NCI-H446 (cell line): ENCODE measurements at regions not wholly inside any gene's neighbourhood (a gene's known extent, or its start where the extent isn't known, plus 50 kb on each side); places are given as distances from the start of the nearest gene placed in this dataset.

Experiments
- DNase-seq, 2 experiments: peaks; one replicate each; lab custom pipeline; 2025; lab: John Stamatoyannopoulos, UW

DNA sequence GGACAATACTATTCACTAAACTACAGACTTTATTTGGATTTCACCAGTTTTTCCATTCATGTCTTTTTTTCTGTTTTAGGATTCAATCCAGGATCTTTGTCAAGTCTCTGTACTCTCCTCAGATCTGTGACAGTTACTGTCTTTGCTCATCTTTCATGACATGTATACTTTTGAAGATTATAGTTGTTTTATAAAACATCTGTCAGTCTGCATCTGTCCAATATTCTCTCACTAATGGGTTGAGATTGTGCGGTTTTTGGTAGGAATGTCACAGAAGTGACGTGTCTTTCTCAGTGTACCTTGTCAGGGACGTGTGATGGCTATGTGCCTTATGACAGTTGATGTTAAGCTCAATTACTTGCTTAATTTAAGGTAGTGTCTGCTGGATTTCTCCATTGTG, 124.9 kb upstream of the TPK1 start:
- no peak for DNase-seq

DNA sequence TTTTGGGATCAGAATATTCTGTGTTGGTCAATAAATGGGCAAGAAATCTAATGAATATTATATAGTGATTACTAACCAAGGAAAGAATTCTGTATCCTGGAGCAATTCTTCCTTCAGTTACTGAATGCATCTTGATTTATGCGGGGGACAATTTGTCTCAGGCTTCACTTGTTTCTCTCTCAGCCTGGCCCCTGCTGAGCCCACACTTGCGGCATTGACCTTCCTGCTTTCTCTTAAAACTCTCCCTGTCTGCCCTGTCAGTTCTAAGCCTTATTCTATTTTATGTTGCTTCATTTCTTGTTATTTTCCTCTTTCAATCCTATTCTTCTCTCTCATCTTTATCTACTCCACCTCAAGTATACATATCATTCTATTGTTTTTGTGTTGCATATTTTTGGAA, 122.1 kb upstream of the TPK1 start:
- no peak for DNase-seq

DNA sequence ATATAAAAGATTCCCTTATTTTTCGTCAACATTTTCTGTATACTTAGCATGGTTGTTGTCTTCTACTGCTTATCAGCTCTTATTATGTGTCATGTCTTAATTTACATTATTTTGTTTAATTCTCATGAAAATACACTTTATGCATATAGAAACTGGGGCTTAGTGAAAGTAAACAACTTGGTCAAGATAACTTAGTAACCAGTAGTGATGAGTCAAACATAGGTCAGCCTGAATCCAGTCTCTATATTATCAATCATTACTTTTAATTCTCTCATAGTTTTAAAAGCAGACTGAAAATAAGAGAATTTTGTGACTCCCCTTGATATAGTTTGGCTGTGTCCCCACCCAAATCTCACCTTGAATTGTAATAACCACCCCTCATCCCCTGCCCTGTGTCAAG, 119.6 kb upstream of the TPK1 start:
- DNase-seq = no peak

DNA sequence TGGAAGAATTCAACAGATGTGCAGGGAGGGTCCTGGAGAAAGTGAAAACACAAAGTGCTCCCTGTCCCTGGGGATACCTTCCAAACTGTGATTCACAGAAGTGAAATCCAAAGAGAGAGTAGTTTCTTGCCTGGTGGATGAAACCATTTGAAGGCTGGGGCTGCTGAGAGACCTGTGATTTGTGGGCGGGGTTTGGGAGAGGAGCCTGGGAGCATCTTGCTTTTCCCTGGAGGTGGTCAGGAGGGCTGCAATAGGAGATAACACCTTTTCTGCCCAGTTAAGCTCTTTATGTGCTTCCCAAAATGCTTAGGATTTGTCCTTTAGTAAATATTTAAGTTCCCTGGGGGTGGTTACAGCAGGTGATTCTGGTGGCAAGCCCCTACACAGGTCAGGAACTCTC, 105.3 kb upstream of the TPK1 start:
- DNase-seq = no peak

DNA sequence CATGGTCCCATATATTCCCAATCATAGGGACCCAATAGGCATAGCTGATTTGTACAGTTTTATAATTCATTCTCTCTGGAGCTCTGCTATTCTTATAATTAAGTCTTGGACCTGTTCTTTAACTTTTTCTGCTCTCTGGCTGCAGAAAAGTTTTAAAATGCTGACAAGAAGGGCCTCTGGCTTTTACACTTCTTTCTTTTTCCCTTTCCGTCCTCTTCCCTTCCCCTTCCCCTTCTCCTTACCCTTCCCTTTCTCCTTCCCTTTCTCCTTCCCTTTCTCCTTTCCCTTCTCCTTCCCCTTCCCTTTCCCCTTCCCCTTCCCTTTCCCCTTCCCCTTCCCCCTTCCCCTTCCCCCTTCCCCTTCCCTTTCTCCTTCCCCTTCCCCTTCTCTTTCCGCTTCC, 101.3 kb upstream of the TPK1 start:
- no peak for DNase-seq

DNA sequence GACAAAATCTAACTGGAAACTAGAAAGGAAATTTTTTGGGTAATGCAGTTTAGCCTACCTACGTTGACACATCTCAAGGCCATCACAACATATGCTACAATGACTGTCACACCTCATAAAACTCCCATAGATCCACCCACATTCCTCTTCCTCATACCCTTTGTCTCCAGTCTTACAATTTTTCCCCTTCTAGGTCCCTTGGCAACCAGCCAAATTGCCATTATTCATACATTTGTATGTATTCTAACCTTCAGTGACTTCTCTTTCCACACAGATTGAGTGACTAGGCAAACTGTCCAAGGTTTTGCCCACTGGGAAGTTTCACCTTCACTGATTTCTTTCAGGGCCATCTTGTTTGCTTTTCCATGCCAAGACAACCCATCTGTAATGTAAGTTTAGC, 100.5 kb upstream of the TPK1 start:
- DNase-seq = no peak

DNA sequence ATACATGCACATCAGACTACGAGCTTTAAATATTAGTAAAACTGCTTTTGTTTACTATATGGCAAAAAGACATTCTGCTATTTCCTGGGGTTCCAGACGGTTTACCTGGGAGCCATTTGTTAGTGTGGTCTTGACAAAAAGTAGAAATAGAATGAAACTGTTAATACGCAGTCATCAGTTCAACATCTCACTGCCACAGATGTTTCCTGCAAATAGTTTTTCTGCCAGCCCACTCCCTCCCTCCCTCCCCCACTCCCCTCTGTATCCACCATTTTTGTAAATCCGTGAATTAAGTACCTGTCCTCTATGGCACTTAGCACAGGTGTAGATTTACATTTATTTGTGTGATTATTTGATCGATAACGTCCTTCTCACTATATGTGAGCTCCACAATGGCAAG, 74.6 kb upstream of the TPK1 start:
- DNase-seq = no peak

DNA sequence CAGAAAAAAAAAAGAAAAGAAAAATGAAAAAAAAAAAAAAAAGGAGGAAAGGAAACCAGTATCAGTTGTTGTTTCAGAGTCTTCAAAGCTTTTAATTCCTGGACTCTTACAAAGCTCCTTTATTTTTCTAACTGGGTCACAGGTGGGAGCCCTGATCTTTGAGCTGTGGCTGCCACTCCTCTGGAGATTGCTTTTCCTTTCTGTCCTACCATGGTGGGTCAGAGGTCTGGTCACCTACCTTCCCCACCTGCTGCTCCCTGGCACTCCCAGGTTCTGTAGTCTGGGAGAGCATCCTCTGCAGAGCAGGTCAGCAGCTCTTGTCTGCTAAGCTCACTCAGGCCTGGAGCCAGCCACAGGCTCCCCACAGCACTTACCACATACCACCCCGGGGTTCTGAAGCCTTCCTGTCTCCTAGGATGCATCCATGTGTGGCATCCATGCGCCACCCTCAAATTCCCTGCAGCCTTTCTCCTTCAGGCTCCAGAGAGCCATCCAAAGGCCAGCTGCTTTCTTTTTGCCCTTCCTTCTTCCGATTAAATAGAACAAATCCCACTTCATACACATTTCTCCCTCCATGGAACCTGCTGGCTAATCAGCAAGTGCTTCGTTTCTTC, 73.2 kb upstream of the TPK1 start:
- DNase-seq = no peak

DNA sequence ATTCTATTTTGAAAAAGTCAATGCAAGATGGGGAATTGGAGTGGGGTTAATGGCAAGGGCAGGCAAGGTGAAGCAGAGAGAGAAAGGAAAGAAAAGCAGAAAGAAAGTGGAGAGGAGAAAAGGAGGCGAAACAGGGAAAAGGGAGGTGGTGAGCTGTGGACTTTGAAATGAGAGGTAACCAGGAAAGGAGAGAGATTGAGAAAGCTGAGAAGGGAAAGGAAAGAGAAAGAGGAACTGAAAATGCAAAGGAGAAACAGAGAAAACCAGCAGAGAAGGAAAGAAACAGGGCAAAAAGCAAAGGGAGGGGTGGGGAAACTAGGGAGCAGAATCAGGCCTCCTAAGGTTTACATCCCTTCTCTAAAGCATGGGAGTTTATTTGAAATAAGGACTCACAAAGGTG, 72.5 kb upstream of the TPK1 start:
- no peak for DNase-seq

DNA sequence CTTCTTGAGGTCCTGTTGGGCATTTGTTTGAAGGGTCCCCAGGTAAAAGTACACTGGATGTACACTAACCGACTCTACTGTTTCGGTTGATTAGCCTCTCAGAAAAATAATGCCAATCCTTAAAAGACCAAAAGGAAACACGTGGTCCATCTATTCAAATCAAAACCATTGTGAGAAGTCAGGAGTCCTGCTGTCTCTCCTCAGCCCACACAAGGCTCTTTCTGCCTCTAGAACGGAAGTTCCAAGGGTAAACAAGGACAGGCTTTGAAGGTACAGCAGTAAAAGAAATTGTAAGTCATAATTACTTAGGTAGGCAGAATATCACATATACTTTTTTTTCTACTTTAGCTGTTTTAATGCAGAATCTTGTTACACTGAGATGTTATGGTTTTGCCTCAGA, 71.7 kb upstream of the TPK1 start:
- no peak for DNase-seq

DNA sequence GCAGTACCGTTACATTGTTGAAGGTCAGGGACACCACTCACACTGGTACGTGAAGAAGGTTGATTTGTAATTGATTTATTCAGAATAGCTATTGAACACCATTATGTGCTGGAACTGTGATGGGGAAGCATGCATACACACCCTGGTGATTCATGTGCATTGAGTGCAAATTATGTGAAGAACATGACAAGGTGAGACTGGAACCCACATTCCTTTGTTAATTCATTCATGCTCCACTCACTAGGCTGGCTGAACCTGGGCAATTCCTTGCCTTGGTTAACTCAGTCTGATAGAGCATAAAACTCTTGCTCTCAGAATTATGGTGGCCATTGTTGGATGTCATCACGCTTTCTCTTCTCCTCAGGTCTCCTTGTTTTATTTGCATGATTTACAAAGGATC, 67.3 kb upstream of the TPK1 start:
- no peak for DNase-seq

DNA sequence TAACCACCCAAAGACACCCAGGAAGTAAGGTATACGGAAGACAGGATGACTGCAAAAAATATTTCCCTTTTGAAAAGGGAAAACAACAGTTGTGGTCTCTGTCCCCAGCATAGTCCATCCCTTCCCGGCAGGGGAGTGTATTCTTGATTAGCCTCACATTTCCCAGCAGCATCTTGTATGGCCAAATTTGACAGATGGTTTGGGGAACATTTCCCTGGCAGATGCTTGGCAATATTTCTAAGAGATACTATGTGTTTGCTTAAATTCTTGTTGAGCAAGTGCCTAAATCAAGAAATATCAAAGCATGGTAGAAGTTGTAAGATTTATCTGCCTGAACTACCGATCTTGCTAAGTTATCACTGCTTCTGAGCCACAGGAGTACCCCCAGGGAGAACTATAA, 56.9 kb upstream of the TPK1 start:
- DNase-seq = no peak
